Caco-2 (cell line): ENCODE measurements at regions not wholly inside any gene's neighbourhood (a gene's known extent, or its start where the extent isn't known, plus 50 kb on each side); places are given as distances from the start of the nearest gene placed in this dataset.
A peak's percentile ranks its signal among the peaks of the same experiment; 100 is the strongest.

ENCODE experiments used
- BruUV-seq: library from RNA; stranded (reverse); fragments of 400-500 nt; replicated peaks from 2 replicates; lab custom pipeline; 2021; lab: Mats Ljungman, UMichigan
- CTCF ChIA-PET: fragments of 300-600 bp; sonication (Branson Sonifier 250); formaldehyde crosslinking; loops from one replicate; lab custom pipeline; 2022; ENCODE audit warnings: antibody characterized with exemption; lab: Charles Lee
- POLR2A ChIA-PET: fragments of 300-600 bp; sonication (Branson Sonifier 250); formaldehyde crosslinking; loops from one replicate; lab custom pipeline; 2022; ENCODE audit warnings: antibody characterized with exemption; lab: Charles Lee
- DNase-seq, 2 experiments: peaks; one replicate each; pipeline versions ENCODE4 v3.0.0 to v3.0.0-alpha.2; 2020 to 2022
- H3K27me3 ChIP-seq: replicated peaks from 2 replicates; pipeline ENCODE4 v1.6.0; 2011; ENCODE audit warnings: low read length; ENCODE audit not compliant: control insufficient read depth, insufficient read depth
- H3K36me3 ChIP-seq: 2 replicates; pipeline ENCODE4 v1.5.1; 2011; ENCODE audit warnings: low read length; ENCODE audit not compliant: control insufficient read depth, insufficient read depth
- H3K4me1 ChIP-seq: fragments of 250-450 bp; sonication (Bioruptor Pico); 2 replicates; pipeline ENCODE4 v1.5.1; 2020; ENCODE audit warnings: mild to moderate bottlenecking
- H3K4me3 ChIP-seq: 2 replicates; pipeline ENCODE4 v1.5.1; 2011; ENCODE audit warnings: low read depth, mild to moderate bottlenecking, control low read depth, low read length
- H3K9me3 ChIP-seq: fragments of 250-450 bp; sonication (Bioruptor Pico); 2 replicates; pipeline ENCODE4 v1.5.1; 2020; ENCODE audit warnings: mild to moderate bottlenecking, moderate library complexity
- H3K27ac Mint-ChIP-seq: one replicate; pipeline ENCODE4 v1.8.0; 2022; ENCODE audit warnings: mixed read lengths; ENCODE audit not compliant: unreplicated experiment
- H3K27me3 Mint-ChIP-seq: one replicate; pipeline ENCODE4 v1.8.0; 2022; ENCODE audit warnings: mixed read lengths; ENCODE audit not compliant: insufficient read depth, unreplicated experiment
- H3K36me3 Mint-ChIP-seq: one replicate; pipeline ENCODE4 v1.8.0; 2022; ENCODE audit warnings: mild to moderate bottlenecking, mixed read lengths; ENCODE audit not compliant: insufficient read depth, unreplicated experiment
- H3K4me1 Mint-ChIP-seq: one replicate; pipeline ENCODE4 v1.8.0; 2022; ENCODE audit warnings: low read depth, mixed read lengths; ENCODE audit not compliant: unreplicated experiment
- H3K4me3 Mint-ChIP-seq: one replicate; pipeline ENCODE4 v1.8.0; 2022; ENCODE audit warnings: mild to moderate bottlenecking, moderate library complexity, mixed read lengths; ENCODE audit not compliant: unreplicated experiment
- H3K9me3 Mint-ChIP-seq: one replicate; pipeline ENCODE4 v1.8.0; 2022; ENCODE audit warnings: mixed read lengths; ENCODE audit not compliant: unreplicated experiment
- intact Hi-C: fragments of 100-400 bp; cut with micrococcal nuclease; formaldehyde crosslinking; loops from one replicate; pipeline ENCODE4 v1.10.0; 2022; ENCODE audit not compliant: unreplicated experiment
- TF ChIP-seq, protein P1 (sequence below), 2 experiments: fragments of 200-600 bp in 1 of 2; IDR thresholded peaks; 1 replicate in 1 of 2; 2 replicates in 1 of 2; pipeline versions ENCODE4 v1.5.1 to v1.8.0; 2011 to 2022; ENCODE audit warnings: antibody characterized with exemption in 1 of 2, control low read depth in 1 of 2, inconsistent platforms in 1 of 2, low read depth in 1 of 2, low read length in 1 of 2, mild to moderate bottlenecking in 1 of 2, moderate library complexity in 1 of 2; ENCODE audit not compliant: insufficient read depth in 1 of 2, severe bottlenecking in 1 of 2, unreplicated experiment in 1 of 2

DNA sequence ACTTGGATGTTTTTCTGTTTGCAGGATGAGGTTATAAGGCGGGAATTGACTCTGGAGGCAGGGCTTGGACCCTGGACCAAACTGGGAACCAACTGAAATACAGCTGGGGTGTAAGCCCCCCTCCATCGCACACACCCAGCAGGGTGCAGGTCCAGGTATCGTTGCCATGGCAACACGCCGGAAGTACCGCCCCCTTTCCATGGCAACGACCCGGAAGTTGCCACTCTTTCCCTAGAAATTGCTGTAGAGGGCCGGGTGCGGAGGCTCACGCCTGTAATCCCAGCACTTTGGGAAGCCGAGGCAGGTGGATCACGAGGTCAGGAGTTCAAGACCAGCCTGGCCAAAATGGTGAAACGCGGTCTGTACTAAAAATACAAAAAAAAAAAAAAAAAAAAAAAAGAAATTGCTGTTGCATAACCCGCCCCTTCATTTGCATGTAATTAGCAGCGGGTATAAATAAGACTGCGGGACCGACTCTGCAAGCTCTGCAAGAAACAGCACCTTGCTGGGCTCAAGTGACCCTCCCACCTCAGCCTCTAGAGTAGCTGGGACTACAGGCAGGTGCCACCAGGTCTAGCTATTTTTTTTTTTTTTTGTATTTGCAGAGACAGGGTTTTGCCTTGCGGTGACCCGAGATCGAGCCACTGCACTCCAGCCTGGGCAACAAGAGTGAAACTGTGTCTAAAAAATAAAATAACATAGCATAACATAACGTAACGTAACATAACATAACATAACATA, 139.6 kb downstream of the CRLF2 start:
- DNase-seq: peak in 1 of 2 experiments; percentile 37
- no peaks in the 10 kb centered on the region for H3K4me1 Mint-ChIP-seq
- peaks cover 23% of the 10 kb centered on the region for H3K9me3 Mint-ChIP-seq
- H3K36me3 Mint-ChIP-seq: peaks cover 28% of the 10 kb centered on the region
- no TSS peak for BruUV-seq
- Histone ChIP-seq H3K4me1 (no peaks in the 10 kb centered on the region), H3K27me3 (no peaks in the 10 kb centered on the region), H3K36me3 (no peaks in the 10 kb centered on the region), H3K9me3 (no peaks in the 10 kb centered on the region), H3K4me3 (no peak overlapping the region)
- peaks cover 2% of the 10 kb centered on the region for H3K27me3 Mint-ChIP-seq
- intact Hi-C loops: no loop called here
- no peak overlapping the region for H3K4me3 Mint-ChIP-seq
- H3K27ac Mint-ChIP-seq: no peak overlapping the region
- POLR2A ChIA-PET: no interaction called here
- CTCF ChIA-PET: no interaction called here
- TF ChIP-seq, protein P1, sequence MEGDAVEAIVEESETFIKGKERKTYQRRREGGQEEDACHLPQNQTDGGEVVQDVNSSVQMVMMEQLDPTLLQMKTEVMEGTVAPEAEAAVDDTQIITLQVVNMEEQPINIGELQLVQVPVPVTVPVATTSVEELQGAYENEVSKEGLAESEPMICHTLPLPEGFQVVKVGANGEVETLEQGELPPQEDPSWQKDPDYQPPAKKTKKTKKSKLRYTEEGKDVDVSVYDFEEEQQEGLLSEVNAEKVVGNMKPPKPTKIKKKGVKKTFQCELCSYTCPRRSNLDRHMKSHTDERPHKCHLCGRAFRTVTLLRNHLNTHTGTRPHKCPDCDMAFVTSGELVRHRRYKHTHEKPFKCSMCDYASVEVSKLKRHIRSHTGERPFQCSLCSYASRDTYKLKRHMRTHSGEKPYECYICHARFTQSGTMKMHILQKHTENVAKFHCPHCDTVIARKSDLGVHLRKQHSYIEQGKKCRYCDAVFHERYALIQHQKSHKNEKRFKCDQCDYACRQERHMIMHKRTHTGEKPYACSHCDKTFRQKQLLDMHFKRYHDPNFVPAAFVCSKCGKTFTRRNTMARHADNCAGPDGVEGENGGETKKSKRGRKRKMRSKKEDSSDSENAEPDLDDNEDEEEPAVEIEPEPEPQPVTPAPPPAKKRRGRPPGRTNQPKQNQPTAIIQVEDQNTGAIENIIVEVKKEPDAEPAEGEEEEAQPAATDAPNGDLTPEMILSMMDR (IDR thresholded peaks at IDR 0.05; ENCODE audit: insufficient read depth in 1 of 2, low read depth in 1 of 2, low read length in 1 of 2, severe bottlenecking in 1 of 2, unreplicated experiment in 1 of 2): no peak

- CTCF ChIA-PET: no interaction called here
- Histone ChIP-seq H3K36me3 (no peaks in the 10 kb centered on the region), H3K27me3 (no peaks in the 10 kb centered on the region), H3K4me3 (no peak overlapping the region), H3K4me1 (no peaks in the 10 kb centered on the region), H3K9me3 (no peaks in the 10 kb centered on the region)
- TF ChIP-seq, protein P1 (IDR thresholded peaks at IDR 0.05; ENCODE audit: insufficient read depth in 1 of 2, low read depth in 1 of 2, low read length in 1 of 2, severe bottlenecking in 1 of 2, unreplicated experiment in 1 of 2): no peak
- H3K9me3 Mint-ChIP-seq: peaks cover 23% of the 10 kb centered on the region
- H3K4me3 Mint-ChIP-seq: no peak overlapping the region
- peaks cover 2% of the 10 kb centered on the region for H3K27me3 Mint-ChIP-seq
- no peak for DNase-seq
- POLR2A ChIA-PET: no interaction called here
- H3K4me1 Mint-ChIP-seq: no peaks in the 10 kb centered on the region
- H3K27ac Mint-ChIP-seq: no peak overlapping the region
- no TSS peak for BruUV-seq
- intact Hi-C loops: no loop called here
- peaks cover 28% of the 10 kb centered on the region for H3K36me3 Mint-ChIP-seq
These were observed 141.1 kb downstream of the CRLF2 start for GRCh38 chrX:1071351-1071750.

GRCh38 chrX:1062351-1062750, 150.1 kb downstream of the CRLF2 start:
- Mint-ChIP-seq H3K27me3 (no peaks in the 10 kb centered on the region), H3K9me3 (peaks cover 16% of the 10 kb centered on the region), H3K36me3 (no peaks in the 10 kb centered on the region), H3K4me3 (no peak overlapping the region), H3K4me1 (no peaks in the 10 kb centered on the region), H3K27ac (no peak overlapping the region)
- TF ChIP-seq, protein P1 (IDR thresholded peaks at IDR 0.05; ENCODE audit: insufficient read depth in 1 of 2, low read depth in 1 of 2, low read length in 1 of 2, severe bottlenecking in 1 of 2, unreplicated experiment in 1 of 2): no peak
- ChIA-PET POLR2A (no interaction called here), CTCF (no interaction called here)
- no peak for DNase-seq
- intact Hi-C loops: no loop called here
- Histone ChIP-seq H3K27me3 (no peaks in the 10 kb centered on the region), H3K4me1 (no peaks in the 10 kb centered on the region), H3K9me3 (no peaks in the 10 kb centered on the region), H3K36me3 (no peaks in the 10 kb centered on the region), H3K4me3 (no peak overlapping the region)
- no TSS peak for BruUV-seq
